DOHH2 (cell line): ENCODE measurements at regions not wholly inside any gene's neighbourhood (a gene's known extent, or its start where the extent isn't known, plus 50 kb on each side); places are given as distances from the start of the nearest gene placed in this dataset.

Experiments used
- H3F3A ChIP-seq: fragments of 200-600 bp; sonication (generic), shearing (Covaris generic); 2 replicates; pipeline ENCODE4 v1.6.0; 2016; ENCODE audit warnings: antibody characterized with exemption, mild to moderate bottlenecking; ENCODE audit not compliant: control insufficient read depth, insufficient read depth
- H3K27ac ChIP-seq: fragments of 200-600 bp; sonication (generic); 2 replicates; pipeline ENCODE4 v1.5.1; 2014; ENCODE audit warnings: low read depth, mild to moderate bottlenecking, low read length, moderate library complexity
- H3K27me3 ChIP-seq: fragments of 200-600 bp; sonication (generic); 2 replicates; pipeline ENCODE4 v1.6.1; 2014; ENCODE audit warnings: mild to moderate bottlenecking, low read length, mixed read lengths; ENCODE audit not compliant: control insufficient read depth
- H3K36me3 ChIP-seq: fragments of 200-600 bp; sonication (generic); 2 replicates; pipeline ENCODE4 v1.6.1; 2014; ENCODE audit warnings: mild to moderate bottlenecking, low read length, moderate library complexity, mixed read lengths; ENCODE audit not compliant: control insufficient read depth
- H3K4me1 ChIP-seq: fragments of 200-600 bp; sonication (generic); 2 replicates; pipeline ENCODE4 v1.6.1; 2014; ENCODE audit warnings: mild to moderate bottlenecking, low read length, mixed read lengths; ENCODE audit not compliant: control insufficient read depth
- H3K4me2 ChIP-seq: fragments of 200-600 bp; sonication (generic); 2 replicates; pipeline ENCODE4 v1.6.0; 2014; ENCODE audit warnings: mild to moderate bottlenecking, low read length, moderate library complexity
- H3K4me3 ChIP-seq: fragments of 200-600 bp; sonication (generic); 2 replicates; pipeline ENCODE4 v1.5.1; 2014; ENCODE audit warnings: mild to moderate bottlenecking, low read length, mixed read lengths
- H3K79me2 ChIP-seq: fragments of 200-600 bp; sonication (generic); 2 replicates; pipeline ENCODE4 v1.6.1; 2014; ENCODE audit warnings: mild to moderate bottlenecking, low read length, mixed read lengths; ENCODE audit not compliant: control insufficient read depth
- H3K9me2 ChIP-seq: fragments of 200-600 bp; sonication (generic); replicated peaks from 2 replicates; pipeline ENCODE4 v1.6.1; 2014; ENCODE audit warnings: mild to moderate bottlenecking, low read length, mixed read lengths; ENCODE audit not compliant: control insufficient read depth
- H3K9me3 ChIP-seq: fragments of 200-600 bp; sonication (generic); 2 replicates; pipeline ENCODE4 v1.6.1; 2014; ENCODE audit warnings: antibody characterized with exemption, low read length, mixed read lengths; ENCODE audit not compliant: control insufficient read depth, insufficient read depth
- H4K20me1 ChIP-seq: fragments of 200-600 bp; sonication (generic); 2 replicates; pipeline ENCODE4 v1.6.0; 2014; ENCODE audit warnings: low read depth, mild to moderate bottlenecking, antibody characterized with exemption, low read length, moderate library complexity; ENCODE audit not compliant: control insufficient read depth, insufficient read depth
- EZH2phosphoT487 ChIP-seq: fragments of 200-600 bp; sonication (generic); IDR thresholded peaks from 2 replicates; pipeline ENCODE4 v1.6.1; 2017; ENCODE audit warnings: borderline replicate concordance, mild to moderate bottlenecking, antibody characterized with exemption, low read length, moderate library complexity, mixed read lengths
- TF ChIP-seq, protein P1 (sequence below): fragments of 200-600 bp; sonication (generic); IDR thresholded peaks from one replicate; pipeline ENCODE4 v1.5.1; 2014; ENCODE audit warnings: antibody characterized with exemption, mild to moderate bottlenecking, low read depth, low read length; ENCODE audit not compliant: poor library complexity, severe bottlenecking

DNA sequence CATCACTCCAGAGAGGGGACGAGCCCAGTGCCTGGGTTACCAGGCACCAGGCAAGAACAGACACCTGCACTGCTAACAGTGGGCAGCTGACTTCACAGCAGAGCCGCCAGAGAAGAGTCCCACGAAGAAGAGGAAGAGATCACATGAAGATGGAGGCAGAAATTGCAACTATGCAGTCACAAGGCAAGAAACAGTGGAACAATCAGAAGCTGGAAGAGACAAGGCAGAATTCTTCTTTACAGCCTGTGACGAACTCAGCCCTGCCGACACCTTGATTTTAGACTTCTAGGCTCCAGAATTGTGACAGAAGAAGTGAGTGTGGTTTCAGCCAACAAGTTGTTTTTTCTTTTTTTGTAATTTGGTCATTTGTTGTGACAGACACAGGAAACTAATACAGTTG is 59.2 kb downstream of the IL12A start:
- no peak overlapping the region for H3K27ac ChIP-seq
- H3K9me2 ChIP-seq = no peaks in the 10 kb centered on the region
- no peak overlapping the region for H3K4me2 ChIP-seq
- no peak overlapping the region for H3K4me3 ChIP-seq
- no peaks in the 10 kb centered on the region for H4K20me1 ChIP-seq
- H3K4me1 ChIP-seq = peaks cover 5% of the 10 kb centered on the region
- H3K9me3 ChIP-seq = peaks cover 2% of the 10 kb centered on the region; the same call in 1 of the 2 replicates
- TF ChIP-seq, protein P1, sequence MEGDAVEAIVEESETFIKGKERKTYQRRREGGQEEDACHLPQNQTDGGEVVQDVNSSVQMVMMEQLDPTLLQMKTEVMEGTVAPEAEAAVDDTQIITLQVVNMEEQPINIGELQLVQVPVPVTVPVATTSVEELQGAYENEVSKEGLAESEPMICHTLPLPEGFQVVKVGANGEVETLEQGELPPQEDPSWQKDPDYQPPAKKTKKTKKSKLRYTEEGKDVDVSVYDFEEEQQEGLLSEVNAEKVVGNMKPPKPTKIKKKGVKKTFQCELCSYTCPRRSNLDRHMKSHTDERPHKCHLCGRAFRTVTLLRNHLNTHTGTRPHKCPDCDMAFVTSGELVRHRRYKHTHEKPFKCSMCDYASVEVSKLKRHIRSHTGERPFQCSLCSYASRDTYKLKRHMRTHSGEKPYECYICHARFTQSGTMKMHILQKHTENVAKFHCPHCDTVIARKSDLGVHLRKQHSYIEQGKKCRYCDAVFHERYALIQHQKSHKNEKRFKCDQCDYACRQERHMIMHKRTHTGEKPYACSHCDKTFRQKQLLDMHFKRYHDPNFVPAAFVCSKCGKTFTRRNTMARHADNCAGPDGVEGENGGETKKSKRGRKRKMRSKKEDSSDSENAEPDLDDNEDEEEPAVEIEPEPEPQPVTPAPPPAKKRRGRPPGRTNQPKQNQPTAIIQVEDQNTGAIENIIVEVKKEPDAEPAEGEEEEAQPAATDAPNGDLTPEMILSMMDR = no peak
- TF ChIP-seq EZH2phosphoT487 = no peak
- H3K27me3 ChIP-seq = no peaks in the 10 kb centered on the region
- H3K36me3 ChIP-seq = no peaks in the 10 kb centered on the region
- H3K79me2 ChIP-seq = no peaks in the 10 kb centered on the region
- H3F3A ChIP-seq = no peaks in the 10 kb centered on the region

DNA sequence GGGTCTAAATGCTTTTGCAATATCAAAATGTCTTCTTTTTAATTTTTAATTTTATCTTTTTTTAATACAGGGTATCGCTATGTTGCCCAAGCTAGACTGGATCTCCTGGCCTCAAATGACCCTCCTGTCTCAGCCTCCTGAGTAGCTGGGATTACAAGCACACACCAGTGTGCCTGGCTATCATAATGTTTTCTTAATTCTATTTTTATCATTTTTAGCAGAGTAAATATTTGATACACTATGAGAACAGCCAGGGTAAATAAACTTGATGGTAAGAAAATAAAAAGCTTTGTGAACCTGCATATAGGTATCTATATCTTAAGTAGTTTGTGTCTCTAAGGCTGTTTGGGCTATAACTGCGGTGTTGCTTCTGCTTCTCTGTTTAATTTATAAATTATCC is 60.4 kb downstream of the IL12A start:
- Histone ChIP-seq H3K4me3 (no peak overlapping the region), H4K20me1 (no peaks in the 10 kb centered on the region), H3K9me2 (no peaks in the 10 kb centered on the region), H3K27ac (no peak overlapping the region), H3K27me3 (no peaks in the 10 kb centered on the region), H3K9me3 (no peaks in the 10 kb centered on the region), H3K36me3 (no peaks in the 10 kb centered on the region), H3K4me1 (peaks cover 5% of the 10 kb centered on the region), H3K4me2 (no peak overlapping the region), H3K79me2 (no peaks in the 10 kb centered on the region), H3F3A (no peaks in the 10 kb centered on the region)
- TF ChIP-seq EZH2phosphoT487 = no peak
- TF ChIP-seq, protein P1 = no peak

DNA sequence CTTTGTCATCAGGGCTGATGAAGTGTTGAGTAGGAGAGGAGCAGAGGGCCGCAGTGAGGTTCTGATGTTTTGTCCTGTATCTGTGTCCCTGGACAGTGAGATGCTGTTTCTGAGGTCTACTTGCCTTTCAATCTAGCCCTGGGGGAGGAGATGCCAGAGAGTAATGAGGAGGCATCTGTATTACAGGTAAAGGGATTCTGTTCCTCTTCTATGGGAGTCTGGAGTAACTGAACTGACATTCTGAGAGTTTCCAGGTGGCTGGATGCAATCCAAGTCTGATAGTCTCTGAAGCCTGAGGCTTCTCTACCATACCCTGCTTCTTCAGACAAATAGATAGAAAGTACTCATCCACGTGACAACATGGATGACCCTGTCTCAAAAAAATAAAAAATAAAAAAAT is 60.9 kb downstream of the IL12A start:
- H3K4me3 ChIP-seq = no peak overlapping the region
- H3K4me2 ChIP-seq = no peak overlapping the region
- no peaks in the 10 kb centered on the region for H3K36me3 ChIP-seq
- H3K9me2 ChIP-seq = no peaks in the 10 kb centered on the region
- no peaks in the 10 kb centered on the region for H3K79me2 ChIP-seq
- TF ChIP-seq EZH2phosphoT487 = no peak
- H3K27ac ChIP-seq = no peak overlapping the region
- no peaks in the 10 kb centered on the region for H3F3A ChIP-seq
- no peaks in the 10 kb centered on the region for H3K9me3 ChIP-seq
- no peaks in the 10 kb centered on the region for H3K27me3 ChIP-seq
- H4K20me1 ChIP-seq = no peaks in the 10 kb centered on the region
- peaks cover 5% of the 10 kb centered on the region for H3K4me1 ChIP-seq

DNA sequence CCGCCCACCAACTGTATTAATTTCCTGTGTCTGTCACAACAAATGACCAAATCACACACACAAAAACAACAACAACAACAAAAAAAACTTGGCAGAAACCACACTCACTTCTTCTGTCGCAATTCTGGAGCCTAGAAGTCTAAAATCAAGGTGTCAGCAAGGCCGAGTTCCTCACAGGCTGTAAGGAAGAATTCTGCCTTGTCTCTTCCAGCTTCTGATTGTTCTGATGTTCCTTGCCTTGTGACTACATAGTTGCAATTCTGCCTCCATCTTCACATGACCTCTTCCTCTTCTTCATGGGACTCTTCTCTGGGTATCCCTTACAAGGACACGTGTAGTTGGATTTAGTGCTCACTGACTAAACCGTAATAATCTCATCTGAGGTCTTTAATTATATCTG is 61.4 kb downstream of the IL12A start:
- H3K4me2 ChIP-seq = no peak overlapping the region
- H3K9me2 ChIP-seq = no peaks in the 10 kb centered on the region
- H3K79me2 ChIP-seq = no peaks in the 10 kb centered on the region
- no peaks in the 10 kb centered on the region for H4K20me1 ChIP-seq
- H3F3A ChIP-seq = no peaks in the 10 kb centered on the region
- H3K9me3 ChIP-seq = no peaks in the 10 kb centered on the region
- H3K4me1 ChIP-seq = peaks cover 5% of the 10 kb centered on the region
- no peak overlapping the region for H3K4me3 ChIP-seq
- no peak for TF ChIP-seq EZH2phosphoT487
- TF ChIP-seq, protein P1 = no peak
- no peak overlapping the region for H3K27ac ChIP-seq
- no peaks in the 10 kb centered on the region for H3K36me3 ChIP-seq
- no peaks in the 10 kb centered on the region for H3K27me3 ChIP-seq
